HFFc6 (cell line): ENCODE measurements at regions not wholly inside any gene's neighbourhood (a gene's known extent, or its start where the extent isn't known, plus 50 kb on each side); places are given as distances from the start of the nearest gene placed in this dataset.

ENCODE experiments used
- DNase-seq: peaks from one replicate; pipeline ENCODE4 v3.0.0-alpha.2; 2018
- H3K27ac Mint-ChIP-seq: 2 replicates; pipeline ENCODE4 v1.8.0; 2020; ENCODE audit warnings: mild to moderate bottlenecking, mixed read lengths
- H3K27me3 Mint-ChIP-seq: 2 replicates; pipeline ENCODE4 v1.8.0; 2021; ENCODE audit warnings: mild to moderate bottlenecking, moderate library complexity, mixed read lengths; ENCODE audit not compliant: insufficient read depth
- H3K36me3 Mint-ChIP-seq: 2 replicates; pipeline ENCODE4 v1.8.0; 2021; ENCODE audit warnings: low read depth, mixed read lengths
- H3K4me1 Mint-ChIP-seq: 2 replicates; pipeline ENCODE4 v1.8.0; 2020; ENCODE audit warnings: low read depth, mixed read lengths
- H3K4me3 Mint-ChIP-seq: 2 replicates; pipeline ENCODE4 v1.8.0; 2020; ENCODE audit warnings: mild to moderate bottlenecking, moderate library complexity, mixed read lengths
- H3K9me3 Mint-ChIP-seq: 2 replicates; pipeline ENCODE4 v1.8.0; 2020; ENCODE audit warnings: mild to moderate bottlenecking, mixed read lengths
- TF ChIP-seq, protein P1 (sequence below): fragments of 200-600 bp; sonication (generic); IDR thresholded peaks from 2 replicates; pipeline ENCODE4 v1.5.0; 2021; ENCODE audit warnings: antibody characterized with exemption, mild to moderate bottlenecking

- H3K9me3 Mint-ChIP-seq, result no peaks in the 10 kb centered on the region
- H3K4me3 Mint-ChIP-seq, result no peak overlapping the region
These were observed 74.9 kb upstream of the UBE2E3 start for GRCh38 chr2:180905461-180905860.

GRCh38 chr2:180905002-180905401 lies 75.4 kb upstream of the UBE2E3 start:
- DNase-seq, result no peak
- Mint-ChIP-seq H3K4me1 (peaks cover 34% of the 10 kb centered on the region), H3K4me3 (no peak overlapping the region), H3K27me3 (no peaks in the 10 kb centered on the region), H3K9me3 (no peaks in the 10 kb centered on the region), H3K36me3 (no peaks in the 10 kb centered on the region), H3K27ac (no peak overlapping the region)
- TF ChIP-seq, protein P1, sequence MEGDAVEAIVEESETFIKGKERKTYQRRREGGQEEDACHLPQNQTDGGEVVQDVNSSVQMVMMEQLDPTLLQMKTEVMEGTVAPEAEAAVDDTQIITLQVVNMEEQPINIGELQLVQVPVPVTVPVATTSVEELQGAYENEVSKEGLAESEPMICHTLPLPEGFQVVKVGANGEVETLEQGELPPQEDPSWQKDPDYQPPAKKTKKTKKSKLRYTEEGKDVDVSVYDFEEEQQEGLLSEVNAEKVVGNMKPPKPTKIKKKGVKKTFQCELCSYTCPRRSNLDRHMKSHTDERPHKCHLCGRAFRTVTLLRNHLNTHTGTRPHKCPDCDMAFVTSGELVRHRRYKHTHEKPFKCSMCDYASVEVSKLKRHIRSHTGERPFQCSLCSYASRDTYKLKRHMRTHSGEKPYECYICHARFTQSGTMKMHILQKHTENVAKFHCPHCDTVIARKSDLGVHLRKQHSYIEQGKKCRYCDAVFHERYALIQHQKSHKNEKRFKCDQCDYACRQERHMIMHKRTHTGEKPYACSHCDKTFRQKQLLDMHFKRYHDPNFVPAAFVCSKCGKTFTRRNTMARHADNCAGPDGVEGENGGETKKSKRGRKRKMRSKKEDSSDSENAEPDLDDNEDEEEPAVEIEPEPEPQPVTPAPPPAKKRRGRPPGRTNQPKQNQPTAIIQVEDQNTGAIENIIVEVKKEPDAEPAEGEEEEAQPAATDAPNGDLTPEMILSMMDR, result no peak

More at GRCh38 chr2:180905461-180905860, 74.9 kb upstream of the UBE2E3 start:
- peaks cover 34% of the 10 kb centered on the region for H3K4me1 Mint-ChIP-seq
- TF ChIP-seq, protein P1, result no peak
- no peak for DNase-seq
- H3K36me3 Mint-ChIP-seq, result no peaks in the 10 kb centered on the region
- H3K27me3 Mint-ChIP-seq, result no peaks in the 10 kb centered on the region
- no peak overlapping the region for H3K27ac Mint-ChIP-seq

DNA sequence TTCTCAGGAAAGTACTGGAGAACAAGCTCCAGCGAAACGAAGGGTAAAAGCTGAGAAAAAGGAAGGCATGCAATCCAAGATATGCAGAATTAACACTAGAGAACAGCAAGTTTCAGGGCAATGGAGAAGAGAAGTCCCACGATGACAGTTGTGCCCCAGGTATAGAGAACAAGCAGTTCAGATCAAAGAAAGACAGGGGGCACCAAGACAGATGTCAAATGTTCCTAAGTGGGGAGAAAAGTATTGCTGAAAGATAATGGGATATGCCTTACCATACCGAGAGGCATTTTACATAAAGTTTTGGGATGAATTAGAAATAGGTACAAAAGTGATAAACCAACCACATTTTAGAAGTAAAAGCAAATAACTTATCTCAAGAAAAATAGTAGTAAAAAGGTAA lies 79.1 kb upstream of the UBE2E3 start:
- peaks cover 6% of the 10 kb centered on the region; the same call in 1 of the 2 replicates for H3K4me1 Mint-ChIP-seq
- no peak overlapping the region for H3K27ac Mint-ChIP-seq
- no peak overlapping the region for H3K4me3 Mint-ChIP-seq
- H3K9me3 Mint-ChIP-seq, result no peaks in the 10 kb centered on the region
- TF ChIP-seq, protein P1, result no peak
- H3K27me3 Mint-ChIP-seq, result no peaks in the 10 kb centered on the region
- no peaks in the 10 kb centered on the region for H3K36me3 Mint-ChIP-seq
- DNase-seq, result no peak

DNA sequence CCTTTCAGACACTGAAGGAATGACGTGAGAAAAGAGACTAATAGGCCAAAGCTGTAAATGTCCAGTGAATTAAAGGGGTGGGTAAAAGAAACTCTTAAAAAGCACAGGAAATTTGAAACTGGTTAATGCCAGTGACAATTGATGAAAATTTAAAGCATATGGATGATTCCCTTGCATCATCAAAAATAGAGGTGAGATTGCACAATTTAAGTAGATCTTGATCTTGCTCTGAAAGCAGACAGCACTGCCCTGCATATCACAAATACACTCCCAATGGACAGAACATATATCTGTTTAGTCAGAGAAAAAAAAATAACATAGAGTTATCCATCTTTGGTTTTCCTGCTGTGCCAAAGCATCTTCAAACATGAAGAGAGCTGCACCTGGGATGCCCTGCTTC lies 86.7 kb upstream of the UBE2E3 start:
- peaks cover 15% of the 10 kb centered on the region for H3K4me1 Mint-ChIP-seq
- H3K36me3 Mint-ChIP-seq, result peaks cover 12% of the 10 kb centered on the region; the same call in 1 of the 2 replicates
- H3K27me3 Mint-ChIP-seq, result no peaks in the 10 kb centered on the region
- no peaks in the 10 kb centered on the region for H3K9me3 Mint-ChIP-seq
- DNase-seq, result no peak
- TF ChIP-seq, protein P1, result no peak
- no peak overlapping the region for H3K4me3 Mint-ChIP-seq
- H3K27ac Mint-ChIP-seq, result no peak overlapping the region

DNA sequence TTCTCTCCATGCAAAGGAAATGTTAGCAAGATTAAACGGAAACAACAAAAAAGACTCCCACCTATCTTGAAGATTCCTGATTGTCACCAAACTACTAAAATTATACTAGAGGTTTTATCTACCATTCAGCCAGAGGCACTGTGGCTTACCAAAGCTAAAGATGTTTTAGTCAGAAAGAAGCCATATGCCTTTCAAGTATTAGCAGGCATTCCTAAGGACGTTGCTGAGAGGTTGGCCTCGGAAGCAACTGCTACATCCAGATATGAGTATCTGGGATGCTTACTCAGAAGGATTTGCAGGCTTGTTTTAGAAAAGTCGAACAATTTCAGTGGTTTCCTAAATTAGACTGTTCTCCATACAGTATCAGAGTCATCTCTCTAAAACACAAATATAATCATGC lies 88.3 kb upstream of the UBE2E3 start:
- no peak for DNase-seq
- peaks cover 15% of the 10 kb centered on the region for H3K4me1 Mint-ChIP-seq
- no peaks in the 10 kb centered on the region for H3K27me3 Mint-ChIP-seq
- H3K36me3 Mint-ChIP-seq, result peaks cover 12% of the 10 kb centered on the region; the same call in 1 of the 2 replicates
- H3K9me3 Mint-ChIP-seq, result no peaks in the 10 kb centered on the region
- H3K27ac Mint-ChIP-seq, result no peak overlapping the region
- H3K4me3 Mint-ChIP-seq, result no peak overlapping the region
- TF ChIP-seq, protein P1, result no peak

DNA sequence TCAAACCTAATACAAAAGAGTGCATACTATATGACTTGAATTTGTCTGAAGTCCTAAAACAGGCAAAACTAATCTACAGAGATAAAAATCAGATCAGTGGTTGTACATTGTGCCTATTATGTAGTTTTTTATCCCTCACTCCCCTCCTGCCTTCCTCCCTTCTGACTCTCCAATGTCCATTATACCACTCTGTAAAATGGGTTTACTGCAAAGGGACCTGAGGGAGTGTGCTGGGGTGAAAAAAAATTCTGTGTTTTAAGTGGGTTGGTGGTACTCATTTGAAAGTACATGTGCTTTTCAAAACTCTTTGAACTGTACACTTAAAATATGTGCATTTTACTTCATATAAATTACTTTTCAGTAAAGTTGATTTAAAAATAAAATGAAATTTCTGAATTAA lies 89.0 kb upstream of the UBE2E3 start:
- Mint-ChIP-seq H3K9me3 (no peaks in the 10 kb centered on the region), H3K4me3 (no peak overlapping the region), H3K36me3 (peaks cover 12% of the 10 kb centered on the region; the same call in 1 of the 2 replicates), H3K27me3 (no peaks in the 10 kb centered on the region), H3K4me1 (peaks cover 15% of the 10 kb centered on the region), H3K27ac (no peak overlapping the region)
- DNase-seq, result no peak
- TF ChIP-seq, protein P1, result no peak
